SK-N-SH (cell line): ENCODE measurements at regions not wholly inside any gene's neighbourhood (a gene's known extent, or its start where the extent isn't known, plus 50 kb on each side); places are given as distances from the start of the nearest gene placed in this dataset.

Experiments used
- CTCF ChIA-PET: fragments of 300-600, 350-600 bp; formaldehyde crosslinking; extraction: SDS; loops from one replicate; lab custom pipeline; 2021; lab: Yijun Ruan, JAX
- POLR2A ChIA-PET: fragments of 350-600 bp; sonication (Branson Sonifier 250); formaldehyde crosslinking; extraction: SDS; loops from one replicate; lab custom pipeline; 2020; ENCODE audit warnings: antibody characterized with exemption, inconsistent platforms; lab: Yijun Ruan, JAX
- DNase-seq: peaks from one replicate; pipeline ENCODE4 v3.0.0; 2012
- H2AFZ ChIP-seq: fragments of 200-600 bp; sonication (generic); 2 replicates; pipeline ENCODE4 v1.8.1; 2016; ENCODE audit warnings: antibody characterized with exemption, mild to moderate bottlenecking, low read depth
- H3F3A ChIP-seq: fragments of 200-600 bp; sonication (generic); replicated peaks from 2 replicates; pipeline ENCODE3; 2016; ENCODE audit warnings: antibody characterized with exemption, mild to moderate bottlenecking; ENCODE audit not compliant: insufficient read depth
- H3K27ac ChIP-seq, 2 experiments: fragments of 200-500 bp in 1 of 2; fragments of 200-600 bp in 1 of 2; sonication (Bioruptor generic) in 1 of 2; sonication (generic), shearing (Covaris generic) in 1 of 2; 2 replicates each; pipeline versions ENCODE4 v1.5.1 to v1.6.1; 2014 to 2016; ENCODE audit warnings: low read depth in 2 of 2, inconsistent platforms in 1 of 2, low read length in 1 of 2, mild to moderate bottlenecking in 1 of 2, mixed read lengths in 1 of 2
- H3K27me3 ChIP-seq: fragments of 200-600 bp; sonication (generic), shearing (Covaris generic); 2 replicates; pipeline ENCODE4 v1.6.1; 2016; ENCODE audit warnings: mixed run types; ENCODE audit not compliant: insufficient read depth
- H3K36me3 ChIP-seq, 2 experiments: fragments of 200-500 bp in 1 of 2; fragments of 200-600 bp in 1 of 2; sonication (Bioruptor generic) in 1 of 2; sonication (generic) in 1 of 2; replicated peaks in 1 of 2; 2 replicates each; pipeline versions ENCODE3 to v1.5.1; 2014 to 2016; ENCODE audit warnings: low read length in 1 of 2, mild to moderate bottlenecking in 1 of 2; ENCODE audit not compliant: insufficient read depth in 2 of 2, control insufficient read depth in 1 of 2
- H3K4me1 ChIP-seq, 2 experiments: fragments of 200-500 bp in 1 of 2; fragments of 200-600 bp in 1 of 2; sonication (Bioruptor generic) in 1 of 2; sonication (generic), shearing (Covaris generic) in 1 of 2; 2 replicates each; pipeline versions ENCODE4 v1.5.1 to v1.6.1; 2014 to 2016; ENCODE audit warnings: low read depth in 1 of 2, low read length in 1 of 2, mixed run types in 1 of 2; ENCODE audit not compliant: insufficient read depth in 2 of 2, control insufficient read depth in 1 of 2
- H3K4me2 ChIP-seq: fragments of 200-600 bp; sonication (generic), shearing (Covaris generic); 2 replicates; pipeline ENCODE4 v1.6.1; 2017; ENCODE audit warnings: mixed run types
- H3K4me3 ChIP-seq, 2 experiments: fragments of 200-500 bp in 1 of 2; fragments of 200-600 bp in 1 of 2; sonication (Bioruptor generic) in 1 of 2; sonication (generic), shearing (Covaris generic) in 1 of 2; 2 replicates each; pipeline versions ENCODE4 v1.5.1 to v1.8.1; 2014 to 2016; ENCODE audit warnings: low read depth in 2 of 2, inconsistent platforms in 1 of 2, low read length in 1 of 2, mild to moderate bottlenecking in 1 of 2, mixed read lengths in 1 of 2, moderate library complexity in 1 of 2
- H3K79me2 ChIP-seq: fragments of 200-600 bp; sonication (generic); 2 replicates; pipeline ENCODE4 v1.8.1; 2017; ENCODE audit warnings: mild to moderate bottlenecking; ENCODE audit not compliant: insufficient read depth
- H3K9ac ChIP-seq: fragments of 200-600 bp; sonication (generic); 2 replicates; pipeline ENCODE4 v1.6.1; 2017; ENCODE audit warnings: mixed run types
- H3K9me2 ChIP-seq: fragments of 200-600 bp; sonication (generic); 2 replicates; pipeline ENCODE4 v1.6.1; 2017; ENCODE audit warnings: mixed run types
- H3K9me3 ChIP-seq: fragments of 200-600 bp; sonication (generic); 2 replicates; pipeline ENCODE4 v1.6.1; 2017; ENCODE audit warnings: mixed run types, mild to moderate bottlenecking, moderate library complexity
- H4K20me1 ChIP-seq: fragments of 200-600 bp; sonication (generic); 2 replicates; pipeline ENCODE4 v1.6.1; 2017; ENCODE audit warnings: mild to moderate bottlenecking, mixed run types; ENCODE audit not compliant: insufficient read depth
- CTCF ChIP-seq: fragments of 200-600 bp; sonication (generic); IDR thresholded peaks from 2 replicates; pipeline ENCODE4 v1.6.1; 2017; ENCODE audit warnings: antibody characterized with exemption, mild to moderate bottlenecking, moderate library complexity
- IRF3 ChIP-seq: fragments of 150-350 bp; IDR thresholded peaks from 2 replicates; pipeline ENCODE4 v1.6.1; 2016; ENCODE audit warnings: mild to moderate bottlenecking, low read depth, low read length
- MXI1 ChIP-seq: IDR thresholded peaks from 2 replicates; pipeline ENCODE4 v1.6.1; 2012; ENCODE audit warnings: mild to moderate bottlenecking, low read depth, low read length, improper control_type of control experiment
- RAD21 ChIP-seq: IDR thresholded peaks from 2 replicates; pipeline ENCODE4 v1.6.1; 2012; ENCODE audit warnings: mild to moderate bottlenecking, low read length
- RCOR1 ChIP-seq: fragments of 150-350 bp; IDR thresholded peaks from 2 replicates; pipeline ENCODE4 v1.6.1; 2017; ENCODE audit warnings: antibody characterized with exemption, low read length
- SIN3A ChIP-seq: IDR thresholded peaks from 2 replicates; pipeline ENCODE4 v1.6.1; 2012; ENCODE audit warnings: low read depth, mild to moderate bottlenecking, low read length, moderate library complexity, borderline replicate concordance
- SMC3 ChIP-seq: IDR thresholded peaks from 2 replicates; pipeline ENCODE4 v1.6.1; 2012; ENCODE audit warnings: low read depth, low read length, improper control_type of control experiment
- TCF12 ChIP-seq: IDR thresholded peaks from 2 replicates; pipeline ENCODE4 v1.4.0; 2012
- USF1 ChIP-seq: IDR thresholded peaks from 2 replicates; pipeline ENCODE4 v1.4.0; 2012; ENCODE audit warnings: low read depth, borderline replicate concordance
- YY1 ChIP-seq: IDR thresholded peaks from 2 replicates; pipeline ENCODE4 v1.4.0; 2012; ENCODE audit warnings: low read depth, mild to moderate bottlenecking
- WGBS: methylation state at CpG from one replicate; pipeline ENCODE4 v1.1.6; 2017; ENCODE audit warnings: low lambda C conversion rate; 5-methylcytosine and 5-hydroxymethylcytosine counted together
- TF ChIP-seq, protein P1 (sequence below): fragments of 150-350 bp; IDR thresholded peaks from 2 replicates; pipeline ENCODE4 v1.6.1; 2017; ENCODE audit warnings: antibody characterized with exemption, low read length, low read depth, borderline replicate concordance

GRCh38 chr6:144811140-144811539, 526.0 kb downstream of the UTRN start:
- no peak overlapping the region for H2AFZ ChIP-seq
- no peak for DNase-seq
- TF ChIP-seq, protein P1, sequence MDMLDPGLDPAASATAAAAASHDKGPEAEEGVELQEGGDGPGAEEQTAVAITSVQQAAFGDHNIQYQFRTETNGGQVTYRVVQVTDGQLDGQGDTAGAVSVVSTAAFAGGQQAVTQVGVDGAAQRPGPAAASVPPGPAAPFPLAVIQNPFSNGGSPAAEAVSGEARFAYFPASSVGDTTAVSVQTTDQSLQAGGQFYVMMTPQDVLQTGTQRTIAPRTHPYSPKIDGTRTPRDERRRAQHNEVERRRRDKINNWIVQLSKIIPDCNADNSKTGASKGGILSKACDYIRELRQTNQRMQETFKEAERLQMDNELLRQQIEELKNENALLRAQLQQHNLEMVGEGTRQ = no peak
- TF ChIP-seq TCF12 = no peak
- no peak for TF ChIP-seq RAD21
- no peak for TF ChIP-seq CTCF
- no peak for TF ChIP-seq YY1
- TF ChIP-seq SMC3 = no peak
- no peak for TF ChIP-seq USF1
- no peak for TF ChIP-seq SIN3A

DNA sequence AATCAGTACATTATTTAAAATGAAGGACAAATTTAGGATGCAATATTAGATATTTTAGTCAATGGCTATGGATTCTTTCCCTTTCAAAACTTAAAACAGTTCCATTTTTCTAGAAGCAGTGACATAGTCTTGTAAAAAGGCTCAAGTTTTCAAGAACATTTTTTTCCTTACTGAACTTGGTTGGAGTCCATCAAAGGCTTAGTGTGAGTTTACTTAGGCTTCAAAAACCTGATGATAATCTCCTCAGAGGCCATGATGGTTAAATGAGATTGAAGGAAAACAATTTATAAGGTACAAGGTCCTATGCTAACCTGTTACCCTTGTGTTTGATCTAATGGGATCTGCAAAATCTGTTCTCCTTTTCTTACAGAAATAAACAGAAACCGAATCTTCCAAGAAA, 531.8 kb downstream of the UTRN start:
- CTCF ChIA-PET = no interaction called here

More at GRCh38 chr6:144811140-144811539, 526.0 kb downstream of the UTRN start:
- no peaks in the 10 kb centered on the region for H3K27me3 ChIP-seq
- WGBS = 67% methylated on average over 5 of the region's 5 CpGs
- no peaks in the 10 kb centered on the region; a peak in 1 of 4 replicates for H3K4me1 ChIP-seq
- H3K27ac ChIP-seq = no peak overlapping the region
- H3K4me2 ChIP-seq = no peak overlapping the region
- POLR2A ChIA-PET = no interaction called here
- CTCF ChIA-PET = no interaction called here
- no peaks in the 10 kb centered on the region for H3K79me2 ChIP-seq
- H3K36me3 ChIP-seq = peaks cover 0 to 3% of the 10 kb centered on the region in 2 experiments
- no peaks in the 10 kb centered on the region for H4K20me1 ChIP-seq
- no peaks in the 10 kb centered on the region for H3K9me2 ChIP-seq
- H3K9me3 ChIP-seq = no peaks in the 10 kb centered on the region
- peaks cover 12% of the 10 kb centered on the region for H3F3A ChIP-seq
- H3K9ac ChIP-seq = no peak overlapping the region
- no peak overlapping the region for H3K4me3 ChIP-seq

More for the DNA sequence above, 531.8 kb downstream of the UTRN start:
- Histone ChIP-seq H3K27me3 (no peaks in the 10 kb centered on the region), H4K20me1 (no peaks in the 10 kb centered on the region), H3K9me3 (no peaks in the 10 kb centered on the region), H3F3A (peaks cover 3% of the 10 kb centered on the region), H3K79me2 (no peaks in the 10 kb centered on the region), H3K4me3 (no peak overlapping the region), H3K9ac (no peak overlapping the region), H3K36me3 (peaks cover 0 to 3% of the 10 kb centered on the region in 2 experiments), H3K9me2 (no peaks in the 10 kb centered on the region), H3K27ac (no peak overlapping the region), H3K4me1 (no peaks in the 10 kb centered on the region), H2AFZ (no peak overlapping the region), H3K4me2 (no peak overlapping the region)
- no peak for DNase-seq
- no peak for TF ChIP-seq MXI1
- no peak for TF ChIP-seq IRF3
- TF ChIP-seq RCOR1 = no peak
- WGBS = 53% methylated on average over 1 of the region's 1 CpG
- POLR2A ChIA-PET = no interaction called here
